ENCODE measurements at regions not wholly inside any gene's neighbourhood (a gene's known extent, or its start where the extent isn't known, plus 50 kb on each side); places are given as distances from the start of the nearest gene placed in this dataset.

DNA sequence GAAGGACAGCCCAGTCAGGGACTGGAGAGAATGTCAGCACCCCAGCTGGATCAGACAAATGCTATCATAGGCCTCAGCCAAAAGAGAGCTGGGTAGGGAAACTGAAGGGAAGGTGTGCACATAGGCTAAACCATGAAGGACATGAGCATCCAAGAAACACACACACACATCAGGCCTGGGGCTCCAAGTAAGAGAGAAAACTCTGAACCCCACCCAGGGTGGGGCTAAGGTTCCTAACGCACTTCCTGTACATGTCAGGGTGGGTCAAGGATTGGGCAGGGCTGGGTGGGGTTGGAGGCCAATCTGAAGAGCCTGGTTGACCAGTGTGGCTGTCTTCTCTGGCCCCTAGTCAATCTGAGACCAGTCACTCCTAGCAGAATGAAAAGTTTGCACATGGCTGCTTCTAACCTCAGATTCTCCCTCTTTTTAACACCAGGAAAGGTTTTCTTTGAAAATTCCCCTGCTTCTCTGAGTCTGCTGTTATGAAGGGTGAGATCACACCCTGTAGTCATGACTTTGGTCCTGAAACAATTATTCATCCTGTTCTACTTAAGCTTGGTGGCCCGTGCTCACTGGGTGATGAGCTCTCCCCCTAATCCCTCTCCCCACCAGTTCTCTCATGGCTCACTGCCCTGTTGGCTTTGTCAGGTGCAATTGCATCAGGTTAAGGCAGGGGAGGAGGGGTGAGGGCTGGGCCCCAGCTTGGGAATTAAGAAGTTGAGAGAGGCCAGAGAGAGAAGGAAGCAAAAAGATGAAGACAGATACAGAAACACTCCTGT, 88.4 kb downstream of the MAFB start:
- Histone ChIP-seq H3F3A (ENCODE audit: insufficient read depth) (no peaks in the 10 kb centered on the region), H2AFZ (no peak overlapping the region), H3K27me3 (replicated peaks; ENCODE audit: insufficient read depth) (peaks cover 6% of the 10 kb centered on the region; the same call in 1 of the 2 replicates), H3K4me1 (ENCODE audit: insufficient read depth) (no peaks in the 10 kb centered on the region), H3K9me3 (ENCODE audit: low read depth) (no peaks in the 10 kb centered on the region), H3K79me2 (ENCODE audit: insufficient read depth) (no peaks in the 10 kb centered on the region), H4K20me1 (ENCODE audit: insufficient read depth) (no peaks in the 10 kb centered on the region), H3K4me3 (no peak overlapping the region), H3K4me2 (ENCODE audit: unreplicated experiment) (no peak overlapping the region), H3K9ac (no peak overlapping the region), H3K27ac (no peak overlapping the region), H3K9me2 (ENCODE audit: insufficient read depth) (no peaks in the 10 kb centered on the region), H3K36me3 (ENCODE audit: low read depth) (no peaks in the 10 kb centered on the region)
- peak; percentile 5 for DNase-seq
- TF ChIP-seq EZH2phosphoT487 (IDR thresholded peaks at IDR 0.05; ENCODE audit: insufficient read depth, low read depth) (no peak), EZH2 (IDR thresholded peaks at IDR 0.05; ENCODE audit: insufficient read depth, poor library complexity, severe bottlenecking) (no peak)
- WGBS, 2 experiments (ENCODE audit: low coverage in 1 of 2, low lambda C conversion rate in 2 of 2, missing lambda C conversion rate in 2 of 2) = 21 to 48% methylated on average over 2 of the region's 2 CpGs
- in situ Hi-C loops (cut with MboI) = no loop called here

- WGBS, 2 experiments (ENCODE audit: low coverage in 1 of 2, low lambda C conversion rate in 2 of 2, missing lambda C conversion rate in 2 of 2) = 38 to 41% methylated on average over 3 of the region's 3 CpGs
- no peak for TF ChIP-seq EZH2phosphoT487 (IDR thresholded peaks at IDR 0.05; ENCODE audit: insufficient read depth, low read depth)
Observed at GRCh38 chr20:40599987-40600386, 89.0 kb downstream of the MAFB start.

GRCh38 chr20:40592941-40593340, 96.1 kb downstream of the MAFB start:
- DNase-seq = no peak
- Histone ChIP-seq H3K27me3 (replicated peaks; ENCODE audit: insufficient read depth) (peaks cover 13% of the 10 kb centered on the region; the same call in 1 of the 2 replicates), H3K9me3 (ENCODE audit: low read depth) (no peaks in the 10 kb centered on the region), H3K4me3 (no peak overlapping the region), H3F3A (ENCODE audit: insufficient read depth) (no peaks in the 10 kb centered on the region), H3K36me3 (ENCODE audit: low read depth) (no peaks in the 10 kb centered on the region), H3K27ac (no peak overlapping the region), H3K9ac (no peak overlapping the region), H4K20me1 (ENCODE audit: insufficient read depth) (no peaks in the 10 kb centered on the region), H3K4me2 (ENCODE audit: unreplicated experiment) (no peak overlapping the region), H3K79me2 (ENCODE audit: insufficient read depth) (no peaks in the 10 kb centered on the region), H2AFZ (no peak overlapping the region), H3K9me2 (ENCODE audit: insufficient read depth) (no peaks in the 10 kb centered on the region), H3K4me1 (ENCODE audit: insufficient read depth) (no peaks in the 10 kb centered on the region)
- TF ChIP-seq EZH2phosphoT487 (IDR thresholded peaks at IDR 0.05; ENCODE audit: insufficient read depth, low read depth) = no peak
- TF ChIP-seq EZH2 (IDR thresholded peaks at IDR 0.05; ENCODE audit: insufficient read depth, poor library complexity, severe bottlenecking) = no peak
- WGBS, 2 experiments (ENCODE audit: low coverage in 1 of 2, low lambda C conversion rate in 2 of 2, missing lambda C conversion rate in 2 of 2) = 36 to 42% methylated on average over 1 of the region's 1 CpG
- in situ Hi-C loops (cut with MboI) = no loop called here

More at GRCh38 chr20:40599987-40600386, 89.0 kb downstream of the MAFB start:
- H3K9me2 ChIP-seq (ENCODE audit: insufficient read depth) = no peaks in the 10 kb centered on the region
- H3K9me3 ChIP-seq (ENCODE audit: low read depth) = no peaks in the 10 kb centered on the region
- no peaks in the 10 kb centered on the region for H3K4me1 ChIP-seq (ENCODE audit: insufficient read depth)
- no peak for DNase-seq
- no peaks in the 10 kb centered on the region for H3K79me2 ChIP-seq (ENCODE audit: insufficient read depth)
- H3K4me3 ChIP-seq = no peak overlapping the region
- peaks cover 6% of the 10 kb centered on the region; the same call in 1 of the 2 replicates for H3K27me3 ChIP-seq (replicated peaks; ENCODE audit: insufficient read depth)
- in situ Hi-C loops (cut with MboI) = no loop called here
- H2AFZ ChIP-seq = no peak overlapping the region
- H3K4me2 ChIP-seq (ENCODE audit: unreplicated experiment) = no peak overlapping the region
- H3K27ac ChIP-seq = no peak overlapping the region
- H3F3A ChIP-seq (ENCODE audit: insufficient read depth) = no peaks in the 10 kb centered on the region
- H3K36me3 ChIP-seq (ENCODE audit: low read depth) = no peaks in the 10 kb centered on the region
- H3K9ac ChIP-seq = no peak overlapping the region
- H4K20me1 ChIP-seq (ENCODE audit: insufficient read depth) = no peaks in the 10 kb centered on the region

DNA sequence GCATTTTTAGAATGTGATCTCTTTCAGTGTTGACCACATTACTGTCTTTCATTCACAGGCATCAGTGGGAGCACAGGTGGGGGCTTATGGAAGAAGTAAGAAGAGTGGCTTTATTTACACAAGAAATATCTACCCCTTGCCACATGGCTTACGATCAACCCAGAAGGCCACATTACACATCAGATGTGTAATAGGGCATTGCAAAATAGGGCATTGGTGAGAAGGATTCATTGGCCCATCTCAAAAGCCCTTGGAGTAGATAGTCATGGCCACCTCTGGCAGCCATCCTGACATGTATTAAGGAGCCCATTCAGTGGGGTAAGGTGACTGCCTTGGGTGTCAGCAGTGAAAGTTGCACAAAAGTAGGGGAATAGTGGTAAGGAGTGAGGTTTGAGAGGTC, 97.5 kb downstream of the MAFB start:
- in situ Hi-C loops (cut with MboI) = no loop called here
- no peaks in the 10 kb centered on the region for H3K4me1 ChIP-seq (ENCODE audit: insufficient read depth)
- H3K4me2 ChIP-seq (ENCODE audit: unreplicated experiment) = no peak overlapping the region
- DNase-seq = no peak
- no peak overlapping the region for H3K9ac ChIP-seq
- H3K9me3 ChIP-seq (ENCODE audit: low read depth) = no peaks in the 10 kb centered on the region
- no peak overlapping the region for H3K27ac ChIP-seq
- H3K4me3 ChIP-seq = no peak overlapping the region
- no peaks in the 10 kb centered on the region for H3F3A ChIP-seq (ENCODE audit: insufficient read depth)
- H4K20me1 ChIP-seq (ENCODE audit: insufficient read depth) = no peaks in the 10 kb centered on the region
- TF ChIP-seq EZH2phosphoT487 (IDR thresholded peaks at IDR 0.05; ENCODE audit: insufficient read depth, low read depth) = no peak
- TF ChIP-seq EZH2 (IDR thresholded peaks at IDR 0.05; ENCODE audit: insufficient read depth, poor library complexity, severe bottlenecking) = no peak
- 35 to 56% methylated on average over 1 of the region's 1 CpG for WGBS, 2 experiments (ENCODE audit: low coverage in 1 of 2, low lambda C conversion rate in 2 of 2, missing lambda C conversion rate in 2 of 2)
- H3K9me2 ChIP-seq (ENCODE audit: insufficient read depth) = no peaks in the 10 kb centered on the region
- no peak overlapping the region for H2AFZ ChIP-seq
- H3K36me3 ChIP-seq (ENCODE audit: low read depth) = no peaks in the 10 kb centered on the region
- no peaks in the 10 kb centered on the region for H3K79me2 ChIP-seq (ENCODE audit: insufficient read depth)
- H3K27me3 ChIP-seq (replicated peaks; ENCODE audit: insufficient read depth) = peaks cover 13% of the 10 kb centered on the region; the same call in 1 of the 2 replicates
